ENCODE measurements at regions not wholly inside any gene's neighbourhood (a gene's known extent, or its start where the extent isn't known, plus 50 kb on each side); places are given as distances from the start of the nearest gene placed in this dataset.

GRCh38 chr15:38896647-38897046 lies 332.0 kb upstream of the RASGRP1 start:
- TF ChIP-seq GATA2 (IDR thresholded peaks at IDR 0.05; ENCODE audit: low read depth, low read length): no peak
- TF ChIP-seq GATA3 (IDR thresholded peaks at IDR 0.05; ENCODE audit: low read depth, low read length): no peak

All from SH-SY5Y (cell line).